Spinal cord (tissue), 9 donors: ENCODE measurements at regions not wholly inside any gene's neighbourhood (a gene's known extent, or its start where the extent isn't known, plus 50 kb on each side); places are given as distances from the start of the nearest gene placed in this dataset.

ENCODE experiments used
- DNase-seq, 6 donors: peaks; one replicate each; pipeline versions ENCODE4 v3.0.0 to v3.0.0-alpha.2; 2013 to 2015; ENCODE audit warnings: low spot score in 6 of 6, low read depth in 4 of 6
- H3K27ac ChIP-seq: one replicate; pipeline ENCODE4 v1.5.1; 2013; ENCODE audit warnings: low read depth, low read length, control low read depth
- H3K27me3 ChIP-seq: one replicate; pipeline ENCODE4 v1.6.1; 2013; ENCODE audit warnings: low read length; ENCODE audit not compliant: control insufficient read depth, insufficient read depth
- H3K36me3 ChIP-seq: one replicate; pipeline ENCODE4 v1.6.1; 2013; ENCODE audit warnings: low read length; ENCODE audit not compliant: control insufficient read depth, insufficient read depth
- H3K4me1 ChIP-seq: one replicate; pipeline ENCODE4 v1.6.1; 2013; ENCODE audit warnings: low read length; ENCODE audit not compliant: control insufficient read depth, insufficient read depth
- H3K4me3 ChIP-seq: one replicate; pipeline ENCODE4 v1.5.1; 2013; ENCODE audit warnings: low read depth, low read length, control low read depth
- H3K9me3 ChIP-seq: one replicate; pipeline ENCODE4 v1.6.1; 2013; ENCODE audit warnings: low read length; ENCODE audit not compliant: control insufficient read depth, insufficient read depth
- WGBS: methylation state at CpG from one replicate; pipeline ENCODE4 v1.1.5; 2013; ENCODE audit warnings: missing lambda C conversion rate; ENCODE audit not compliant: insufficient coverage; 5-methylcytosine and 5-hydroxymethylcytosine counted together
- donor health status: healthy.

DNA sequence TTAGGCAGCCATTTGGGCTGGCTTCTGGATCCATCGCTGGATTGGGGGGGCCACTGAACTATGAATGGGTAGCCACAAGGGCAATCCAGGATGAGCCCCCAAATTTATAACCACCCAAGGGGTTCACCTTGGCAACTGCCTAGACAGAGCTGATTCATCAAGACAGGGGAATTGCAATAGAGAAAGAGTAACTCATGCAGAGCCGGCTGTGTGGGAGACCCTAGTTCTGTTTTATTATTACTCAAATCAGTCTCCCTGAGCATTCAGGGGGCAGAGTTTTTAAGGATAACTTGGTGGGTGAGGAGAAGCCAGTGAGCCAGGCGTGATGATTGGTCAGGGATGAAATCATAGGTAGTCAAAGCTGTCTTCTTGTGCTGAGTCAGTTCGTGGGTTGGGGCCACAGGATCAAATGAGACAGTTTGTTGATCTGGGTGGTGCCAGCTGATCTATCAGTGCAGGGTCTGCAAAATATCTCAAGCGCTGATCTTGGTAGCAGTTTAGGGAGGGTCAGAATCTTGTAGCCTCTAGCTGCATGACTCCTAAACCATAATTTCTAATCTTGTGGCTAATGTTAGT lies 57.9 kb downstream of the DNAJB9 start:
- no peak overlapping the region for H3K27ac ChIP-seq
- H3K9me3 ChIP-seq, result no peaks in the 10 kb centered on the region
- no peak for DNase-seq
- no peaks in the 10 kb centered on the region for H3K36me3 ChIP-seq
- WGBS, result 100% methylated on average over 3 of the region's 5 CpGs
- H3K27me3 ChIP-seq, result no peaks in the 10 kb centered on the region
- no peak overlapping the region for H3K4me3 ChIP-seq
- H3K4me1 ChIP-seq, result no peaks in the 10 kb centered on the region

DNA sequence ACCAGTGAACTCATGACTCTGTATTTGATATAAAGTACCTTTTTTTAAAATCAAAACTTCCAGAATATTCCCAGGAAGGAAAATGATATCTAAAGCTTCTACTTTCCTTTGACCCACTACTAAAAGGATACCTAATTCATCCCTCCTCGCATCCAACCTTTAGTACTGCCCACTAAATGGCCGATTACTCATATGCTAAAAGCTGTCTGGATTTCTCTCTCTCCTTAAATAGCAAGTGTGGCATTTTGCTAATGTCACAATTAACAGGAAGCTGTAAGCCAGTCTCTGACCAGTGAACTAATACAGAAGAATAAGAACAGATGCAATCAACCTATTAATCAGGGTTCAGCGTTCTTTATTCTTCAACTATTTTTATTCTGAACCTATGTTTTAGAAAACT lies 59.0 kb downstream of the DNAJB9 start:
- 77% methylated on average over 2 of the region's 3 CpGs for WGBS
- no peak overlapping the region for H3K4me3 ChIP-seq
- H3K27me3 ChIP-seq, result no peaks in the 10 kb centered on the region
- no peaks in the 10 kb centered on the region for H3K4me1 ChIP-seq
- H3K9me3 ChIP-seq, result no peaks in the 10 kb centered on the region
- H3K36me3 ChIP-seq, result no peaks in the 10 kb centered on the region
- peak in 1 of 6 donors; percentile 44 for DNase-seq
- no peak overlapping the region for H3K27ac ChIP-seq

DNA sequence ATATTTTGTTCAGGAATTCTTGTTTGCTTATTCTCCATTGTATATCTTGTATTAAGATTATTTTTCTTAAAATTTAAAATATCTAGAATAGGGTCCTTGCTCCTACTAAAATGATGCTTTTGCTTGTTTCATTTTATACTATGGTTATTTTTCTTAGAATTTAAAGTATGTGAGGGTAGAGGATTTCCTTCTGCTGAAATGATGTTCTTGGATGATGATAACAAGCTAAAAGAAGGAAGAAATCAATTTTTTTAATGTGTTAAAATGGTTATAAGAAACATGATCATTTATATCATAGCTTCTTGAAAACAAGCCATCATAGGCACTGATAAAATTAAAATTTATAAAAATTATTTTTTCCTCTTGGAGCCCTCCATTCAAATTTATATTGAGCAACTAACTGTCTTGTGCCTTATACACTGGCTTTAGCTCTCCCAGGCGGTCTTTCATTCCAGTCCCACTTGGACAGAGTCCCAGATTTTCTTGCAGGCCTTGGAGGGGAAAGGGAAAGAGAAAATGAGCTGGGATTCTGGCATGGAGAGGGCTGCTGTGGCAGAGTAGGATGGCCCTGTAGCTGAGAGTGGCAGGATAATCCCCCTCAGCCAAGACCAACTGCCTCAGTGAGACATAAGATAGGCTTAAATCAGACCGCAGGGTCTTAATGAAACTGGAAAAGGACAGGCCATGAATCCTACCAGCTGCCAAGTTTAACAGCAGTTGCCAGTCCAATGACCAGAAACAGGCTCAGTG lies 60.2 kb downstream of the DNAJB9 start:
- WGBS, result no CpG with 5 or more reads among the region's 2 CpGs
- Histone ChIP-seq H3K36me3 (no peaks in the 10 kb centered on the region), H3K4me3 (no peak overlapping the region), H3K27me3 (no peaks in the 10 kb centered on the region), H3K4me1 (no peaks in the 10 kb centered on the region), H3K9me3 (no peaks in the 10 kb centered on the region), H3K27ac (peak overlapping the region; percentile 8)
- DNase-seq, result peak in 5 of 6 donors; percentile 81 to 96 (median 86)

DNA sequence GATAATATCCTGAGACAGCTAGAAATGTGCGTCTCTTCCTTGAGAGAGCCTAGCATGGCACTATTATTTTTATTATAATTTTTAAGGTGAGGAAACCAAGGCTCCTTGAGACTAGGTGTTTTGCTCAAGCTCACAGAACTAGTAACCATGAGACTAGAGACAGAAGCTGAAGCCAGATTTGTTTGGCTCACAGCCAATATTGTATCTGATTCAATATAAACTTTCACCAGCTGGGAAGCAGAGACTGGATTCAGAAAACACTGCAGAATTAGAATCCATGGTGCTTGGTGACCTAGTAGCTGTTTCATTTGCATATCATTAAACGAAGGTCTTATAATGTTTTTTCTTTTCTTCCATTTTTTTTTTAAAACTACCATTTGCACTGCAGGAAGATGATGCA lies 64.4 kb downstream of the DNAJB9 start:
- no peak overlapping the region for H3K4me3 ChIP-seq
- H3K9me3 ChIP-seq, result no peaks in the 10 kb centered on the region
- no peak for DNase-seq
- H3K36me3 ChIP-seq, result no peaks in the 10 kb centered on the region
- H3K27ac ChIP-seq, result no peak overlapping the region
- no peaks in the 10 kb centered on the region for H3K27me3 ChIP-seq
- H3K4me1 ChIP-seq, result no peaks in the 10 kb centered on the region
- no CpG with 5 or more reads among the region's 2 CpGs for WGBS

DNA sequence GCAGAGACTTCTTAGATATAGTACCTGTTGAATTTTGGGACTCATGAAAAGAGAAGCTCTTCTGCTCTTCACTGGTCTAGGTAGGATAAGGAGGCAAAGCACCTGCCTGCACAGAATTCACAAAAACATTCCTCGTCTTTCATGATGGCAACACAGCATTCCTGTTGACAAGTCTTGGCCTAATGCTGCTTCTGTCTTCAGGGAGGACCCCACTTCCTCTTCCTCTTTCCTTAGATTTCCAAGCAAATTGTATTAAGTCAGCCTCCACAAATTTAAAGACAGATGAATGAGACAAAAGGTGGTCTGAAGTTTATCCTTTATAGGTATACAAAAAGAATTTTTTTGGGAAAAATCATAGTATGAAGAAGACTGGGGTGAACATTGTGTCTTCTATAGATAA lies 64.9 kb downstream of the DNAJB9 start:
- Histone ChIP-seq H3K36me3 (no peaks in the 10 kb centered on the region), H3K4me1 (no peaks in the 10 kb centered on the region), H3K4me3 (no peak overlapping the region), H3K9me3 (no peaks in the 10 kb centered on the region), H3K27me3 (no peaks in the 10 kb centered on the region), H3K27ac (no peak overlapping the region)
- DNase-seq, result no peak
- 100% methylated on average over 1 of the region's 1 CpG for WGBS

DNA sequence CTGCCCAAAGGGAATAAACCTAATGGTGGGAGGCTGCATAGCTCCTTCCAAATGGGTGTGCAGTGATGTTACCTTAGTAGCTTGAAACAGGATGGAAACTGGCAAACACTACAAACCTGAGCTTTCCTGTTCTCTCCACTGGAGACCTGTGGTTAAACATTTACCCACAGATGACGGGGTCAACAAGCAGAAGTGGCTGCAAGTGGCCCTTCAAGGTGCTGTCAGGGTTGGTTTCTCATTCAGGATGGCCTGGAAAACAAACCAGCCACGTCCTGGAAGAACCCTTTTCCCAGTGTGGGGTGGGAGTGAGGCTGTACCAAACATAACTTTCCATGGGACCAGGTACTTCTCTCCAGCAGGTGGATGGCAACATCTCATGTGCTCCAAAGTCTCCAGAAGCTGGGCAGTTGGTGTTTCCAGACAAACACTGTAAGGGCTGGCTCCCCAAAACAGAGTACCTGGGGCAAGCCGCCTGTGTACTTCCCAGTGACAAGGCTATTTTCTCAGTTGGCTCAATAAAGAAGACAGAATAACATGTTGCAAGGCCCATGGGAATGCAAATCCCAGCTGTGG lies 67.5 kb downstream of the DNAJB9 start:
- H3K4me3 ChIP-seq, result no peak overlapping the region
- no peaks in the 10 kb centered on the region for H3K36me3 ChIP-seq
- H3K4me1 ChIP-seq, result no peaks in the 10 kb centered on the region
- H3K9me3 ChIP-seq, result no peaks in the 10 kb centered on the region
- no peak for DNase-seq
- no peak overlapping the region for H3K27ac ChIP-seq
- WGBS, result 76% methylated on average over 2 of the region's 3 CpGs
- no peaks in the 10 kb centered on the region for H3K27me3 ChIP-seq

DNA sequence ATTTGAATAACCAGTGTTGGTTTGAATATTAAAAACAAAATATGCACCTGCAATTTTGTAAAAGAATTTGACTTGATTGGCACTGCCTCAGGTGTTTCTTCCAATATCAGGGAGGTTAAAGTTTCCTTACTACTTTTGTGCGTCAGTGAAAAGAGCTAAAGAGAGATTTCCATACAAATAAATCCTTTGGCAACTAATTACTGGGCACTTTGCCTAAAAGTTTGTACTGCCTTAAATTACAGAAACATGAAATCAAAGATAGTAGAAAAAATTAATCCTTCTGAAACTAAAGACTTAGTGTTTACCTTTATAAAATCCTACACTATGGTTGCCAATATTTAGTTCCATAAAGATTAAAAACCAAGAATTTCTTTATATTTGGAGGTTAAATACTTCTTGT lies 72.5 kb downstream of the DNAJB9 start:
- no CpG with 5 or more reads among the region's 1 CpG for WGBS
- Histone ChIP-seq H3K36me3 (no peaks in the 10 kb centered on the region), H3K9me3 (no peaks in the 10 kb centered on the region), H3K4me1 (no peaks in the 10 kb centered on the region), H3K4me3 (no peak overlapping the region), H3K27ac (no peak overlapping the region), H3K27me3 (no peaks in the 10 kb centered on the region)
- no peak for DNase-seq

DNA sequence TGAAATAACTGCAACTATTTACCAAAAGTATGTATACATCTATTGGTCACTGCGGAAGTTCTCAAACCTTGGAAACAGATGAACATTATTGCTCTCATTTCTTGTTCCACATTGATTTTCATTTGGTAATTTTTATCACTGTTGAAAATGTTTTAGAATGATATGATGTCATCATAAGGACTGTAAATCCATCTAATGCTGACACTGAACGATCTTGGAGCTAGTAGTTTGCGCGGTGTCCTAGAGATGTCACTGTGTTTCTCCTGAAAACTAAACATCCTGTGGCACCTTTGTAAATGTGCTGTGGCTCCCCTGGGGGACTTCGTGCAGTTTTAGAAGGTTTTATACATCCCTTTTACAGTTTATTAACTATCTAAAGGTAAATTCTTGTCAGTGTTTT lies 73.5 kb downstream of the DNAJB9 start:
- 80% methylated on average over 1 of the region's 5 CpGs for WGBS
- Histone ChIP-seq H3K9me3 (no peaks in the 10 kb centered on the region), H3K27ac (no peak overlapping the region), H3K4me1 (no peaks in the 10 kb centered on the region), H3K36me3 (no peaks in the 10 kb centered on the region), H3K4me3 (no peak overlapping the region), H3K27me3 (no peaks in the 10 kb centered on the region)
- DNase-seq, result no peak

DNA sequence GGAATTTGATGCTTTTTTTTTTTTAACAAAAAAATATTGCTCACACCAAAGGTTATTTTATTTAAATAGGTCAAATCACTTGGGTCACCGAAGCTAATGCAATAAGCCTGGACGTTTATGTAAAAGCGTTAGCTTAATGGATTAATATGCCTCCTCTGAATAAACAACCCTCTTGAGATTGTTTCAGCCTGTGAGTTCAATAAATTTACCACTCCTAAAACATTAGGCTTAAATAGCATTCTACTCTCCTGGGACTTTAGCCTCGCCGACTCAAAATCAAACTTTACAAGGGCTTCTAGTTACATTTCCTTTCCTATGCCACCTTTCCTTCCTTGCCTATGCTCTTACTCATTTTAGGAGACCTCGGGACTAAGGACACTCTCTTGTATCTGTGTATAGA lies 79.3 kb downstream of the DNAJB9 start:
- Histone ChIP-seq H3K36me3 (no peaks in the 10 kb centered on the region), H3K4me3 (no peak overlapping the region), H3K27me3 (no peaks in the 10 kb centered on the region), H3K9me3 (no peaks in the 10 kb centered on the region), H3K4me1 (no peaks in the 10 kb centered on the region), H3K27ac (no peak overlapping the region)
- 83% methylated on average over 1 of the region's 6 CpGs for WGBS
- DNase-seq, result peak in 1 of 6 donors; percentile 48

DNA sequence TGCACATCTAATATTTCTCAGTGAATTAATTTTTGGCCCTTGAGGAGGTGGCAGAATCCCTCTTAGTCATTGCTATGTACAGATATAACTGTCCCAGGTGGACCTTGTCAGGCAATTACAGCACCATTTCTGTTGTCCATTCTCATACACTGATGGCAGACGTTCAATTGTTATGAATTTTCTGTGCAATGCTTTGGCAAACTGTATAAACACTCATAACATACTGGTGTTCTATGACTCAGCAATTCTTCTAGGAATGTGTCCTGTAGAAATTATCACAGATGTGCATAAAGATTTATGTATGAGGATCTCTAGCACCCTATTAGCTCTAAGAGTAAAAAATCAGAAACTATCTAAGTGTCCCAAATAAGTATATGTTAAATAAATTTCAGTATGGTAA lies 80.8 kb downstream of the DNAJB9 start:
- no peaks in the 10 kb centered on the region for H3K27me3 ChIP-seq
- H3K27ac ChIP-seq, result no peak overlapping the region
- no peaks in the 10 kb centered on the region for H3K36me3 ChIP-seq
- H3K4me1 ChIP-seq, result no peaks in the 10 kb centered on the region
- no peak for DNase-seq
- WGBS, result no CpG with 5 or more reads among the region's 1 CpG
- H3K9me3 ChIP-seq, result no peaks in the 10 kb centered on the region
- H3K4me3 ChIP-seq, result no peak overlapping the region
